Ovary (tissue), 7 donors: ENCODE measurements at regions not wholly inside any gene's neighbourhood (a gene's known extent, or its start where the extent isn't known, plus 50 kb on each side); places are given as distances from the start of the nearest gene placed in this dataset.

Source experiments
- DNase-seq, 5 donors: peaks; one replicate each; pipeline ENCODE4 v3.0.0-alpha.2; 2019 to 2020
- H3K27ac ChIP-seq, 2 donors: fragments of 200-600 bp; one replicate each; pipeline versions ENCODE4 v1.5.1 to v1.8.0; 2019 to 2022
- H3K27me3 ChIP-seq: fragments of 200-600 bp; one replicate; pipeline ENCODE4 v1.8.0; 2022
- H3K36me3 ChIP-seq: fragments of 200-600 bp; sonication (generic); one replicate; pipeline ENCODE4 v1.5.1; 2019
- H3K4me1 ChIP-seq: one replicate; pipeline ENCODE4 v1.8.1; 2013; ENCODE audit warnings: mild to moderate bottlenecking, moderate library complexity; ENCODE audit not compliant: insufficient read depth
- H3K4me3 ChIP-seq: fragments of 200-600 bp; sonication (generic); one replicate; pipeline ENCODE4 v1.5.1; 2017
- H3K9me3 ChIP-seq, 2 donors: fragments of 200-600 bp in 1 of 2; sonication (generic) in 1 of 2; one replicate each; pipeline versions ENCODE4 v1.5.1 to v1.8.1; 2013 to 2019; ENCODE audit warnings: mild to moderate bottlenecking in 1 of 2, moderate library complexity in 1 of 2
- EP300 ChIP-seq: sonication (generic); formaldehyde crosslinking; IDR thresholded peaks from one replicate; pipeline ENCODE4 v1.6.1; 2017; ENCODE audit warnings: antibody characterized with exemption
- POLR2A ChIP-seq: fragments of 450-650 bp; IDR thresholded peaks from one replicate; pipeline ENCODE4 v1.6.1; 2017; ENCODE audit warnings: antibody characterized with exemption, mild to moderate bottlenecking, moderate library complexity
- WGBS, 3 donors: extraction: QIAGEN DNeasy Blood & Tissue Kit in 1 of 3; methylation state at CpG; one replicate each; pipeline versions ENCODE4 v1.1.5 to v1.1.7; 2013 to 2017; 5-methylcytosine and 5-hydroxymethylcytosine counted together
- intact Hi-C, 4 donors: fragments of 100-400 bp; cut with DNase I; formaldehyde crosslinking; loops; one replicate each; pipeline versions ENCODE4 v1.11.0 to v1.15.1; 2022 to 2023
- TF ChIP-seq, protein P1 (sequence below), 3 donors: fragments of 450-650 bp in 2 of 3; fragments of 200-600 bp in 1 of 3; IDR thresholded peaks; one replicate each; pipeline versions ENCODE4 v1.5.1 to v1.8.0; 2016 to 2022; ENCODE audit warnings: antibody characterized with exemption in 3 of 3, mild to moderate bottlenecking in 1 of 3
- donor health status: DM: no; HTN: no; CAD: no; lungs with moderate emphysema.
- donor health status: DM: no; HTN: no; CAD: no.
- donor health status: Bipolar disorder and iron deficiency.
- donor health status: DM: no; HTN: no; CAD: no.
- donor health status: DM: yes; HTN: yes; CAD: no.

DNA sequence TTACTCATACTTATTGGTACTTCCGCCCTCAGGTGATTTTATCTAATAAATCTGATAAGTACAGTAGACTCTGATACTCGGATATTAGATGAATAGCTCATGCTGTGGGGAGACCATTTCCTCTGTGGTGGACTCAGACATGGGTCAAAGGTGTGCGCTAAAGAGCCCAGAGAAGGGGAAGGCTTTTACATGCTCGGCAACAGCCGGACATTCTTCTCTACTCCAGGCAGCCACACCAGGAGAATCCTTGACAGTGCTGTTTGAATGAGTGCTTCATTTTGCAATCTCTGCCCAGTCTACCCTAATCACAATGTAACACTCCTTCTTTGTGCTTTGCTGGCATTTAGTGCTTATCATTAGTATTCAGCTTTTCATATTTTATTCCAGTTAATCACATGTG is 322.2 kb upstream of the USP25 start:
- Histone ChIP-seq H3K27ac (no peak overlapping the region), H3K9me3 (no peaks in the 10 kb centered on the region), H3K4me1 (no peaks in the 10 kb centered on the region), H3K36me3 (no peaks in the 10 kb centered on the region), H3K27me3 (no peaks in the 10 kb centered on the region), H3K4me3 (no peak overlapping the region)
- no peak for DNase-seq
- TF ChIP-seq, protein P1, sequence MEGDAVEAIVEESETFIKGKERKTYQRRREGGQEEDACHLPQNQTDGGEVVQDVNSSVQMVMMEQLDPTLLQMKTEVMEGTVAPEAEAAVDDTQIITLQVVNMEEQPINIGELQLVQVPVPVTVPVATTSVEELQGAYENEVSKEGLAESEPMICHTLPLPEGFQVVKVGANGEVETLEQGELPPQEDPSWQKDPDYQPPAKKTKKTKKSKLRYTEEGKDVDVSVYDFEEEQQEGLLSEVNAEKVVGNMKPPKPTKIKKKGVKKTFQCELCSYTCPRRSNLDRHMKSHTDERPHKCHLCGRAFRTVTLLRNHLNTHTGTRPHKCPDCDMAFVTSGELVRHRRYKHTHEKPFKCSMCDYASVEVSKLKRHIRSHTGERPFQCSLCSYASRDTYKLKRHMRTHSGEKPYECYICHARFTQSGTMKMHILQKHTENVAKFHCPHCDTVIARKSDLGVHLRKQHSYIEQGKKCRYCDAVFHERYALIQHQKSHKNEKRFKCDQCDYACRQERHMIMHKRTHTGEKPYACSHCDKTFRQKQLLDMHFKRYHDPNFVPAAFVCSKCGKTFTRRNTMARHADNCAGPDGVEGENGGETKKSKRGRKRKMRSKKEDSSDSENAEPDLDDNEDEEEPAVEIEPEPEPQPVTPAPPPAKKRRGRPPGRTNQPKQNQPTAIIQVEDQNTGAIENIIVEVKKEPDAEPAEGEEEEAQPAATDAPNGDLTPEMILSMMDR (IDR thresholded peaks at IDR 0.05), result no peak
- TF ChIP-seq POLR2A (no peak), EP300 (no peak)
- WGBS, 3 donors, result 59 to 70% (median 62%) methylated on average over 5 of the region's 5 CpGs
- intact Hi-C loops, result no loop called here

DNA sequence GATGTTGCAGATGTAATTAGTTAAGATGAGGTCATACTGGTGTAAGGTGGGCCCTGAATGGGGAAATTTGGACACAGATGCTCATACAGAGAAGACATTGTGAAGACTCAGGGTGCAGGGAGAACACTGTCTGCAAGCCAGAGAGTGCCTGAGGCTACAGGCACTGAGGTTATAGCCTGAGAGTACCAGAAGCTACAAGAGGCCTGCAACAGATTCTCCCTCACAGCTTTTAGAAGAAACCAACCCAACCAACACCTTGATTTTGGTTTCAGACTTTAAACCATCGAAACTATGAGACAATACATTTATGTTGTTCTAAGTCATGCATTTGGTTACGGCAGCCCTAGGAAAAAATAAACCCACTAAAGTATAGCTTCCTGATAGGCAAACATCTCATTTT is 321.7 kb upstream of the USP25 start:
- WGBS, 3 donors, result 94 to 98% (median 96%) methylated on average over 2 of the region's 2 CpGs
- TF ChIP-seq EP300, result no peak
- TF ChIP-seq, protein P1 (IDR thresholded peaks at IDR 0.05), result no peak
- H3K27me3 ChIP-seq, result no peaks in the 10 kb centered on the region
- H3K4me1 ChIP-seq, result no peaks in the 10 kb centered on the region
- no peak for DNase-seq
- no peaks in the 10 kb centered on the region for H3K36me3 ChIP-seq
- H3K9me3 ChIP-seq, result no peaks in the 10 kb centered on the region
- no peak overlapping the region for H3K27ac ChIP-seq
- intact Hi-C loops, result no loop called here
- no peak overlapping the region for H3K4me3 ChIP-seq

DNA sequence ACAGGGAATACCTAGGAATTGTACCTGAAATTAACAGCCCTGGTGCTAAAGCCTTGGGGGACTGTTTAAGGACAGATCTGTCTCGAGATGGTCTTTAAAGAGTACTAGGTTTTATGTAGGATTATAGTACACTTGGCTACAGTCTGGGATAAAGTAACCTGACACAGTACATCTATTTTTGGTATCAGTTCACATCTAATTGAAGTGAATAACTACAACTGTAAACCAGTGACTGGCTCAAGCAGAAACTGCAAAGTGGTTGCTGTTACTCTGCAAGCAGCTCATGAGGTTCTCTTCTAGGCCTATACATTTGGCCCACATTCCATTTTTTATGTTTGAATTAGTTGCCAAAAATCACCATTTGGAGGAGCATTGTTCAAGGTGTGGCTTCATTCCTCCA is 320.8 kb upstream of the USP25 start:
- H3K36me3 ChIP-seq, result no peaks in the 10 kb centered on the region
- intact Hi-C loops, result no loop called here
- no peak overlapping the region for H3K4me3 ChIP-seq
- WGBS, 3 donors, result 97 to 100% (median 97%) methylated on average over 1 of the region's 1 CpG
- no peaks in the 10 kb centered on the region for H3K4me1 ChIP-seq
- TF ChIP-seq, protein P1 (IDR thresholded peaks at IDR 0.05), result no peak
- TF ChIP-seq EP300 (no peak), POLR2A (no peak)
- no peak overlapping the region for H3K27ac ChIP-seq
- no peak for DNase-seq
- H3K27me3 ChIP-seq, result no peaks in the 10 kb centered on the region
- H3K9me3 ChIP-seq, result no peaks in the 10 kb centered on the region

DNA sequence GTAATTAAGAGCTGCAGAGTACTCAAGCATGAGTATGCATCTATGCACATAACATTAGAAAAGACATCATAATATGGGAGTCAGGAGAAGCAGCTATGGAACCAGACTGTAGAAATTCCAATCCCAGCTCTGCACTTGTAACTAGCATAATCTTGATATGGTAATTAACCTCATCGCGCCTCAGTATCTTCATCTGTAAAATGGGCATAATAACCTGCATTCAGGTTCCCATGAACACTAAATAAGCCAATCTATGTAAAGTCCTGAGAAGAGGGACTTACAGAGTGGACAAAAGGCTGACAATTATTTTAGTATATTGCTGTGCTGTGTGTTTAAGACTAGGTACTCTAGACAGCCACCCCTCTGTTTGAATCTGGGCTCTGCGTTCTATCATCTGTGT is 318.9 kb upstream of the USP25 start:
- Histone ChIP-seq H3K4me3 (no peak overlapping the region), H3K27me3 (no peaks in the 10 kb centered on the region), H3K9me3 (no peaks in the 10 kb centered on the region), H3K36me3 (no peaks in the 10 kb centered on the region), H3K4me1 (no peaks in the 10 kb centered on the region), H3K27ac (no peak overlapping the region)
- no peak for DNase-seq
- intact Hi-C loops, result no loop called here
- 94 to 99% (median 98%) methylated on average over 3 of the region's 3 CpGs for WGBS, 3 donors
- TF ChIP-seq EP300 (no peak), POLR2A (no peak)
- TF ChIP-seq, protein P1 (IDR thresholded peaks at IDR 0.05), result no peak

DNA sequence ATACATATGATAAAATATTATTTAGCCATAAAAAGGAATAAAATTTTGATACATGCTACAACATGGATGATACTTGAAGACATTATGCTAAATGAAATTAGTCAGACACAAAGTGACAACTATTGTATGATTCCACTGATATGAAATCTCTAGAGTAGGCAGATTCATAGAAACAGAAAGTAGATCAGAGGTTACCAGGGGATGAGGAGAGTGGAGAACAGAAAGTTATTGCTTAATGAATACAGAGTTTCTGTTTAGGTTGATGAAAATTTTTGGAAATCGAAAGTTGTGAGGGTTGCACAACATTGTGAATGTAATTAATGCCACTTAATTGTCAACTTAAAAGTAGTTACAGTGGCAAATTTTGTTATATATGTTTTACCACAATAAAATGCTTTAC is 315.7 kb upstream of the USP25 start:
- no peak for TF ChIP-seq EP300
- no peak for TF ChIP-seq POLR2A
- TF ChIP-seq, protein P1 (IDR thresholded peaks at IDR 0.05), result no peak
- DNase-seq, result no peak
- H3K36me3 ChIP-seq, result no peaks in the 10 kb centered on the region
- no peaks in the 10 kb centered on the region for H3K4me1 ChIP-seq
- H3K9me3 ChIP-seq, result no peaks in the 10 kb centered on the region
- intact Hi-C loops, result no loop called here
- no peak overlapping the region for H3K4me3 ChIP-seq
- 80 to 90% (median 87%) methylated on average over 1 of the region's 1 CpG for WGBS, 3 donors
- no peak overlapping the region for H3K27ac ChIP-seq
- H3K27me3 ChIP-seq, result no peaks in the 10 kb centered on the region
